ENCODE measurements at regions not wholly inside any gene's neighbourhood (a gene's known extent, or its start where the extent isn't known, plus 50 kb on each side); places are given as distances from the start of the nearest gene placed in this dataset.

DNA sequence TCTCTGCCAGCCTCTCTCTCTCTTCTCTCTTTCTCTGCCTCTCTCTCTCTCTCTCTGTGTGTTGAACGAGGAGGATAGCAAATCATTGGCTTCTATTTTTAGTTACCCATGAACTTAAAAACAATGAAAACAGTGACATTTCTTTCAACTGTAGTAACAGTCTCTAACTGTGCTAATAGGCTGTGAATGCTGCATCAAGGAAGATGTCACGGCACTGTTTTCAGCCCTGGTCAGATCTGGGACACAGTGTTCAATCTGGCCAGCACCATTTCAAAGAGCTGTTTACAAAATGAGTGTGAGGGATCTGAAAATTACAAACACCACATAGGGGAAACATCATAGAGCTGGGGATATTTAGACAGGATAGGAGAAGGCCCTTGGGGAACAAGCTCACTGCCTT lies 717.0 kb downstream of the FGF9 start:
- TF ChIP-seq, protein P1, sequence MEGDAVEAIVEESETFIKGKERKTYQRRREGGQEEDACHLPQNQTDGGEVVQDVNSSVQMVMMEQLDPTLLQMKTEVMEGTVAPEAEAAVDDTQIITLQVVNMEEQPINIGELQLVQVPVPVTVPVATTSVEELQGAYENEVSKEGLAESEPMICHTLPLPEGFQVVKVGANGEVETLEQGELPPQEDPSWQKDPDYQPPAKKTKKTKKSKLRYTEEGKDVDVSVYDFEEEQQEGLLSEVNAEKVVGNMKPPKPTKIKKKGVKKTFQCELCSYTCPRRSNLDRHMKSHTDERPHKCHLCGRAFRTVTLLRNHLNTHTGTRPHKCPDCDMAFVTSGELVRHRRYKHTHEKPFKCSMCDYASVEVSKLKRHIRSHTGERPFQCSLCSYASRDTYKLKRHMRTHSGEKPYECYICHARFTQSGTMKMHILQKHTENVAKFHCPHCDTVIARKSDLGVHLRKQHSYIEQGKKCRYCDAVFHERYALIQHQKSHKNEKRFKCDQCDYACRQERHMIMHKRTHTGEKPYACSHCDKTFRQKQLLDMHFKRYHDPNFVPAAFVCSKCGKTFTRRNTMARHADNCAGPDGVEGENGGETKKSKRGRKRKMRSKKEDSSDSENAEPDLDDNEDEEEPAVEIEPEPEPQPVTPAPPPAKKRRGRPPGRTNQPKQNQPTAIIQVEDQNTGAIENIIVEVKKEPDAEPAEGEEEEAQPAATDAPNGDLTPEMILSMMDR (IDR thresholded peaks at IDR 0.05): no peak
- no peak for TF ChIP-seq POLR2A (IDR thresholded peaks at IDR 0.05)
- TF ChIP-seq POLR2AphosphoS5 (IDR thresholded peaks at IDR 0.05): no peak
